ENCODE measurements at regions not wholly inside any gene's neighbourhood (a gene's known extent, or its start where the extent isn't known, plus 50 kb on each side); places are given as distances from the start of the nearest gene placed in this dataset.
"Not testable (repeated sequence)": the region's sequence is repeated elsewhere in the genome, so short reads cannot be mapped to it uniquely, and the experiment has no call there.

- DNase-seq (ENCODE audit: low spot score): no peak
Observed at GRCh38 chr12:68984796-68985573, 52.0 kb upstream of the CPM start.

- not testable (repeated sequence) for DNase-seq (ENCODE audit: low spot score)
Observed at GRCh38 chr12:68997526-68997925, 64.6 kb upstream of the CPM start.

- DNase-seq (ENCODE audit: low spot score): no peak
Observed at GRCh38 chr12:68998041-68998440, 65.1 kb upstream of the CPM start.

DNA sequence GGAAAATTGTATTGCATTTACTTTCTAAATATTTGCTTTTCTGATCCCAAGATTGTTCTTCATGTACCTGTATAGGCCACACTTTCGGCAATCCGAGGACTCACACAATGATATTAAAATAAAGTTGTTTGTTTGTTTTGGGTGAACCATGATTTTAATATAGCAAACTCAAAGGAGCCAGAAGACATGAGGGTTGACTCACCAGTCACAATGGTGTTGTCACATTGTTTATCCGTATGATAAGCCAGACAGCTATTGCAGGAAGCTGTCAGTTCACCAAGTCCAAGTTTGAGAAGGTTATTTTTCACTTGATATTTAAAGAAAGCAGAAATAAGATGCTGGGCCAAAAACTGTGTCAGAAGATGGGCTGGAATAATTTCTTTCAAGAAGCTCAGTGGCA is 67.1 kb upstream of the CPM start:
- no peak for DNase-seq (ENCODE audit: low spot score)

- peak; percentile 31 for DNase-seq (ENCODE audit: low spot score)
Observed at GRCh38 chr12:69000540-69001243, 67.7 kb upstream of the CPM start.

DNA sequence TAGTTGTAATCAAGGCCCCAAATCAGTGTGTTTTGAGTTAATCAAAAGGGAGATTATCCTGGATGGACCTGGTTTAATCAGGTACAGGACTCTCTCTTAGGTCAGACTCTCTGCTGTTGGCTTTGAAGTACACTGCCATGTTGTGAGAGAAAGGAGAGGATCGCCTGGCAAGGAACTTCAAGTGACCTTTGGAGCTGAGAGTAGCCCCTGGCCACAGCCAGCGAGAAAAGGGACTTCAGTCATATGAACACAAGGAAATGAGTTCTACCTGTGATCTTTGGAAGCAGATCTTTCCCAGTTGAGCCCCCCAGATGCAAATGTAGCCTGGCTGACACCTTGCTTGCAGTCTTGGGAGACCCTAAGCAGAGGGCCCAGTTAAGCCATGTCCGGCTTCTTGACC is 68.3 kb upstream of the CPM start:
- no peak for DNase-seq (ENCODE audit: low spot score)

DNA sequence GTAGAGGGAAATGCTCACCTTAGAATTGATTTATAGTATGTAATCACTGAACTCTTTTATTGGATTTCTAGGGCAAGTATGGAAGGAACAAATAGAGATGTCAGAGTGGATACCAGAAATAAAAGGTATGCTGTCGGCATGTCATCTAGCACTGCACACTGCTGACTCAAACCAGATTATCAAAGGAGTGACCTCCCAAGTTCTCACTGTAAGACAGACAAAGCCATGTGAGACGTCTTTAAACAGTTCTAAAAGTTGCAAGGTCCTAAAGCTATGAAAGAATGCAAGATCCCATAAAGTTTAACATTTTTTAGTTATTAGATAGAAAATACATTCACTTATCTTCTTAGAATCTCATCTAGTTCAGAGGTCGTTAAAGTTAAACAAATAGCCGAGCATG is 70.0 kb upstream of the CPM start:
- DNase-seq (ENCODE audit: low spot score): no peak

DNA sequence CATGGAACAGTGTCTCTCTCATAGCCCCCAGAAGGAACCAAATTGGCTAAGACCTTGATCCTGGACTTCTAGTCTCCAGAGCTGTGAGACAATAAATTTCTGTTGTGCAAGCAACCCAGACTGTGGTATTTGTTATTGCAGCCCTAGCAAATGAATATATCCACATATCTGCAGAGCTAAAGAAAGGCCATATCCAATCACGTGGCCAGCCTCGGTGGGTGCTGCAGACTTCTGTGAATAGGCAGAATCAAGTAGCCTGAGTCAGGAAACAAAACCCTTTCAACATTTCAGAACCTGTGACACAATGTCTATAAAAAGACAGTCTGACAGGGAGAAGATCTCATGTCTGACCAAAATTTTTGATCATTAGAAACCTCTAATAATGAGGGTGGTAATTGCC is 71.0 kb upstream of the CPM start:
- DNase-seq (ENCODE audit: low spot score): no peak

- DNase-seq (ENCODE audit: low spot score): peak; percentile 63
Observed at GRCh38 chr12:69007101-69007854, 74.3 kb upstream of the CPM start.

- no peak for DNase-seq (ENCODE audit: low spot score)
Observed at GRCh38 chr12:69007855-69008351, 74.9 kb upstream of the CPM start.

- no peak for DNase-seq (ENCODE audit: low spot score)
Observed at GRCh38 chr12:69008520-69008919, 75.5 kb upstream of the CPM start.

DNA sequence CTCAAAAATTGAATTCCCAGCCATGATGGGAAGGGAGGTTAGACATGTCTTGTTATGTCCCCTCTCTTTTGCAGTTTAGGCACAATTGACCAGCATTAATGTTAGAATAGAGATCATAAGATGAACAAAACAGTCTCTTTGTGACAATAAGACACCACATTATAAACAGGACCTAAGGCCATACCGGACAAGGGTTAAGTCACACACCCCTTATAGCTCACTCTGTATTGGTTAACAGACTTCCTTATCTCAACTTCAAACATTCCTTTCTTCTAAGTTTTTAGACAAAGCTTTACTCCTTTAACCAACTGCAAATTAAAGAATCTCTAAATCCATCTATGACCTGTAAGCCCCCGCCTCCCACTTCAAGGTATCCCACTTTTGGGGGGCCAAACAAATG is 81.1 kb upstream of the CPM start:
- DNase-seq (ENCODE audit: low spot score): no peak

DNA sequence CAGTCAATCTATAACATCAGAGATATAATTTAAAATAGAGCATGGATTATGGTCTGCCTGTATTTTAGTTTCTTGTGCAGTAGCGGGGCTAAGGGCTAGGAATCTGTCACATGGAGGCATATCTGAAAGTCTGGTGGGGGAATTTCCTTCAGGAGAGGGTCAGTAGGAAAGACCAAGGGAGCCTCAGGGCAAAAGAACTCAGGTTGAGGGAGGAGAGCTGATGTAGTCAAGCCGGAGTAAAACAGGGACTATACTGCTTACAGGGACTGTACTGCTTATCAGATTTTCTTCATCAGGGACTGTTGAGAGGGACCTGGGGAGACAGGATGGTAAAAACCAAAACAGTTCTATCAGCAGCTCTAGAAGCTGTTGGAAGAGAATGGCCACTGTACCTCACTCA is 82.0 kb upstream of the CPM start:
- DNase-seq (ENCODE audit: low spot score): no peak

GRCh38 chr12:69015831-69016230 is 82.9 kb upstream of the CPM start:
- no peak for DNase-seq (ENCODE audit: low spot score)

DNA sequence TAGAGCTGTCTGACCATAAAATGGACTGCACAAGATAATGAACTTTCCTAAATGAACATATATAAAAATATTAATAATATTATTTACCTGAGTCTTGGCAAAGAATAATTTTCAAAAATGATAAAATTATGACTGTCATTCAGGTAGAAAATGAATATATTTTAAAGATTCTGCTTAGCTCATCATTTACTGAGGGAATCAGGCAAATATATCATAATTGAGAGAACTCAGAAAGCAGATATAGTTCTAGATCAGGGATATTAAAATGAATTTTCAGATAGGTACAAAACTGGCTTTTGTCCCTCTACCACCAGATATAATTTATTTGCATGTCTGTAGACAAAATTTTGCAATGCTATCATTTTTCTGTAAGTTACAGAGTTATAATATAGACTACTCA is 86.1 kb upstream of the CPM start:
- no peak for DNase-seq (ENCODE audit: low spot score)

DNA sequence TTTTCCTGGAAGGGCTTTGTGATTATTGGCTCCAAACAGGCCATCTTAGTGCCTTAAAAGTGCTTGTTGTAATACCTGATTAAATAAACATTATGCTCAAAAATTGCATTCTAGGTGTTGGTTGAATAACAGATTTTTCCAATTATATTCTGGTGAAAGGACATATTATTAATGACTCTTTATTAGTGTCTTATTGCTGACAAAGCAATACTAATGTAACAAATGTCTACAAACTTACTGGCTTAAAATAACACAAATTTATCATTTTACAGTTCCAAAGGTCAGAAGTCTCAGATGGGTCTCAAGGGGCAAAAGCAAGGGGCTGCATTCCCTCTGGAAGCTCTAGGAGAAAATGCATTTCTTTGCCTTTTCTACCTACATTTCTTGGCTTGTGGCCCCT is 86.9 kb upstream of the CPM start:
- DNase-seq (ENCODE audit: low spot score): no peak

DNA sequence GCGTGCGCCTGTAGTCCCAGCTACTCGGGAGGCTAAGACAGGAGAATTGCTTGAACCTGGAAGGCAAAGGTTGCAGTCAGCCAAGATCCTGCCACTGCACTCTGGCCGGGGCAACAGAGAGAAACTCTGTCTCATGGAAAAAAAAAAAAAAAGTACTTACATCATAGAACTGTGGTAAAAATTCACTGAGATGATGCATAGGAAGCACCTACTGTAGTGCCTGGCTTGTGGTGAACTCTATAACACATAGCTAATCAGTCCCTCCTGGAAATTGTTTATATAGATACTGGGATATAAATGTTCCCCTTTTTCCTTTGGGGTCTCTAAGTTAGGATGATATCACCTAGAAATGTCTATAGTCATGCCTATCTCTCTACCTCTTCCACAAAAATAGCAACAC is 89.7 kb upstream of the CPM start:
- DNase-seq (ENCODE audit: low spot score): no peak

GRCh38 chr12:69023840-69024239 is 90.9 kb upstream of the CPM start:
- no peak for DNase-seq (ENCODE audit: low spot score)

- DNase-seq (ENCODE audit: low spot score): no peak
Observed at GRCh38 chr12:69024413-69024812, 91.4 kb upstream of the CPM start.

DNA sequence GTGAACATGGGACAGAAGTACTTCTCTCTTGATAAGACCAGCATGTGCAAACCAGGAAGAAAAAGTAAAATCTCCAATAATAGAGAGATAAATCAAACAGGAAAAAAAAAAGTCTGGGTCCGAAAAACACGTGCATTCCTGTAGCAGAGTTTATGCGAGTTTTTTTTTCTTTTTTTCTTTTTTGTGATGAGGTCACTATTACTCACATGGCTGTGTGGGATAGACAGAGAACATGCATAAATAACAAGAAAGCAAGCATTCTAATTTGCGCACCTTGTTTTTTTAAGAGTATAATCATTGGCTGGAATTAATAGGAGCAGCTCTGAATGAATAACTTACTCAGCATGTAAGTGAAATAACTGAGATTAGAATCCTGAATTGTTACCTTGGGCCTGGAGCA is 91.9 kb upstream of the CPM start:
- DNase-seq (ENCODE audit: low spot score): no peak

GRCh38 chr12:69026336-69026735 is 93.4 kb upstream of the CPM start:
- no peak for DNase-seq (ENCODE audit: low spot score)

GRCh38 chr12:69027411-69027881 is 94.5 kb upstream of the CPM start:
- DNase-seq (ENCODE audit: low spot score): no peak

Measured in AG08395 (cell line).